ENCODE measurements at regions not wholly inside any gene's neighbourhood (a gene's known extent, or its start where the extent isn't known, plus 50 kb on each side); places are given as distances from the start of the nearest gene placed in this dataset.

DNA sequence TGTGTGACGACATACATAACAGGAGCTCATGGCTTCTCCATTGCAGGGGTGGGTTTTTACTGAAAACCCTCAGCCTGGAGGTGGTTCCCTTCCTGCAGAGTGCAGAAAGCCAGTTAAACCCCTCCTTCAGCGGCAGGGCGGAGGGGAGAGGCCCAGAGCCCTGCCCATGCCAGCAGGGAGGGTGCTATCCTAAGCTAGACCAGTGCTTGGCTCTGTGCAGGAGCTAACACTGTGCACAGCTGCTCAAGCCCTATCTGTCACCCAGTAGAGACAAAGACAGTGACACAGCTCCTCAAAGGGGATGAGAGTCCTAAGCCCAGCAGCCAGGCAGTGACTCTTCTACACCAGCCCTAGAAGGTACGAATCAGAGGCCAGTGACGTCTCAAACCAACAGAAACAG is 70.0 kb upstream of the ZSWIM6 start:
- no peaks in the 10 kb centered on the region for H3K4me1 ChIP-seq (ENCODE audit: control insufficient read depth in 1 of 2, low read depth in 2 of 2)

GRCh38 chr5:61263072-61263471 is 69.0 kb upstream of the ZSWIM6 start:
- TF ChIP-seq CTCF (IDR thresholded peaks at IDR 0.05), result no peak

More for the DNA sequence above, 70.0 kb upstream of the ZSWIM6 start:
- Histone ChIP-seq H3K27ac (no peak overlapping the region), H3K4me3 (no peak overlapping the region), H3K9me3 (no peaks in the 10 kb centered on the region), H3K27me3 (replicated peaks; ENCODE audit: insufficient read depth) (no peaks in the 10 kb centered on the region), H3K36me3 (no peaks in the 10 kb centered on the region)
- DNase-seq (ENCODE audit: low spot score) (no peak), ATAC-seq (ENCODE audit: insufficient number of reproducible peaks, low FRiP score, low read depth) (no peak)
- no peak for TF ChIP-seq CTCF (IDR thresholded peaks at IDR 0.05)

GRCh38 chr5:61263561-61264272 is 68.3 kb upstream of the ZSWIM6 start:
- ATAC-seq (ENCODE audit: insufficient number of reproducible peaks, low FRiP score, low read depth) (no peak), DNase-seq (ENCODE audit: low spot score) (no peak)
- no peaks in the 10 kb centered on the region for H3K36me3 ChIP-seq
- H3K9me3 ChIP-seq, result no peaks in the 10 kb centered on the region
- no peaks in the 10 kb centered on the region for H3K27me3 ChIP-seq (replicated peaks; ENCODE audit: insufficient read depth)
- TF ChIP-seq CTCF (IDR thresholded peaks at IDR 0.05), result no peak
- no peaks in the 10 kb centered on the region for H3K4me1 ChIP-seq (ENCODE audit: control insufficient read depth in 1 of 2, low read depth in 2 of 2)
- no peak overlapping the region for H3K4me3 ChIP-seq
- no peak overlapping the region for H3K27ac ChIP-seq

More at GRCh38 chr5:61263072-61263471, 69.0 kb upstream of the ZSWIM6 start:
- no peak for ATAC-seq (ENCODE audit: insufficient number of reproducible peaks, low FRiP score, low read depth)
- H3K9me3 ChIP-seq, result no peaks in the 10 kb centered on the region
- no peak for DNase-seq (ENCODE audit: low spot score)
- H3K36me3 ChIP-seq, result no peaks in the 10 kb centered on the region
- no peaks in the 10 kb centered on the region for H3K4me1 ChIP-seq (ENCODE audit: control insufficient read depth in 1 of 2, low read depth in 2 of 2)
- H3K27ac ChIP-seq, result no peak overlapping the region
- no peaks in the 10 kb centered on the region for H3K27me3 ChIP-seq (replicated peaks; ENCODE audit: insufficient read depth)
- no peak overlapping the region for H3K4me3 ChIP-seq

- DNase-seq (ENCODE audit: low spot score) (no peak), ATAC-seq (ENCODE audit: insufficient number of reproducible peaks, low FRiP score, low read depth) (no peak)
- no peak overlapping the region for H3K27ac ChIP-seq
- no peak for TF ChIP-seq CTCF (IDR thresholded peaks at IDR 0.05)
- H3K9me3 ChIP-seq, result no peaks in the 10 kb centered on the region
- H3K27me3 ChIP-seq (replicated peaks; ENCODE audit: insufficient read depth), result no peaks in the 10 kb centered on the region
- no peaks in the 10 kb centered on the region for H3K36me3 ChIP-seq
- no peak overlapping the region for H3K4me3 ChIP-seq
- H3K4me1 ChIP-seq (ENCODE audit: control insufficient read depth in 1 of 2, low read depth in 2 of 2), result no peaks in the 10 kb centered on the region
Measured at GRCh38 chr5:61264273-61264661, 67.8 kb upstream of the ZSWIM6 start.

GRCh38 chr5:61267116-61267515 is 64.9 kb upstream of the ZSWIM6 start:
- Histone ChIP-seq H3K27ac (no peak overlapping the region), H3K36me3 (no peaks in the 10 kb centered on the region), H3K27me3 (replicated peaks; ENCODE audit: insufficient read depth) (no peaks in the 10 kb centered on the region), H3K4me1 (ENCODE audit: control insufficient read depth in 1 of 2, low read depth in 2 of 2) (no peaks in the 10 kb centered on the region), H3K4me3 (no peak overlapping the region), H3K9me3 (no peaks in the 10 kb centered on the region)
- ATAC-seq (ENCODE audit: insufficient number of reproducible peaks, low FRiP score, low read depth), result no peak
- DNase-seq (ENCODE audit: low spot score), result no peak
- no peak for TF ChIP-seq CTCF (IDR thresholded peaks at IDR 0.05)
